Motor neuron (in vitro differentiated cells): ENCODE measurements at regions not wholly inside any gene's neighbourhood (a gene's known extent, or its start where the extent isn't known, plus 50 kb on each side); places are given as distances from the start of the nearest gene placed in this dataset.
"Not testable (repeated sequence)": the region's sequence is repeated elsewhere in the genome, so short reads cannot be mapped to it uniquely, and the experiment has no call there.

ENCODE experiments used
- ATAC-seq, 8 experiments: fragments of 200-7000 bp; cut with Tn5 transposase; replicated peaks in 6 of 8; 2 replicates each; pipeline ENCODE4 v1.8.0; 2021; ENCODE audit warnings: mild to moderate bottlenecking in 8 of 8, moderate library complexity in 8 of 8
- H3K27ac ChIP-seq, 2 donors: fragments of 250-450 bp; sonication (Bioruptor Pico); 2 replicates each; pipeline ENCODE4 v1.9.0; 2021; ENCODE audit warnings: antibody characterized with exemption in 2 of 2, mild to moderate bottlenecking in 2 of 2, moderate library complexity in 1 of 2
- H3K4me1 ChIP-seq, 2 donors: fragments of 250-450 bp; sonication (Bioruptor Pico); replicated peaks in 1 of 2; 2 replicates each; pipeline ENCODE4 v1.6.1; 2021; ENCODE audit warnings: antibody characterized with exemption in 2 of 2, mild to moderate bottlenecking in 2 of 2, moderate library complexity in 1 of 2
- H3K4me3 ChIP-seq, 5 donors: fragments of 250-450 bp; sonication (Bioruptor Pico); 2 replicates each; pipeline ENCODE4 v1.9.0; 2021; ENCODE audit warnings: antibody characterized with exemption in 5 of 5, mild to moderate bottlenecking in 5 of 5, moderate library complexity in 4 of 5
- WGBS, 10 experiments: fragments of 450-650 bp; shearing (Covaris generic); methylation state at CpG; one replicate each; pipeline ENCODE4 v1.0.0; 2022; 5-methylcytosine and 5-hydroxymethylcytosine counted together
- in situ Hi-C, 9 experiments: fragments of 400-800 bp; cut with MboI; loops; one replicate each; pipeline ENCODE4 v1.15.0; 2021; ENCODE audit warnings: low sequenced_read_pairs in 9 of 9, low pct_unique_long_range_greater_than_20kb in 2 of 9; ENCODE audit not compliant: unreplicated experiment in 9 of 9

GRCh38 chr10:50200008-50200407 lies 51.3 kb downstream of the ASAH2 start:
- in situ Hi-C loops, H3K4me1 ChIP-seq, H3K4me3 ChIP-seq, H3K27ac ChIP-seq: not testable (repeated sequence)
- ATAC-seq, result peak in 1 of 8 experiments; percentile 32
- no CpG with 5 or more reads among the region's 2 CpGs for WGBS, 10 experiments

- ATAC-seq, H3K4me1 ChIP-seq, H3K4me3 ChIP-seq, in situ Hi-C loops, H3K27ac ChIP-seq: not testable (repeated sequence)
- WGBS, 10 experiments, result 0 to 100% methylated on average over 1 of the region's 3 CpGs; no CpG with 5 or more reads in 8 of the 10 experiments
Observed at GRCh38 chr10:50193090-50193489, 58.2 kb downstream of the ASAH2 start.
